ENCODE measurements at regions not wholly inside any gene's neighbourhood (a gene's known extent, or its start where the extent isn't known, plus 50 kb on each side); places are given as distances from the start of the nearest gene placed in this dataset.

- TF ChIP-seq, protein P1, sequence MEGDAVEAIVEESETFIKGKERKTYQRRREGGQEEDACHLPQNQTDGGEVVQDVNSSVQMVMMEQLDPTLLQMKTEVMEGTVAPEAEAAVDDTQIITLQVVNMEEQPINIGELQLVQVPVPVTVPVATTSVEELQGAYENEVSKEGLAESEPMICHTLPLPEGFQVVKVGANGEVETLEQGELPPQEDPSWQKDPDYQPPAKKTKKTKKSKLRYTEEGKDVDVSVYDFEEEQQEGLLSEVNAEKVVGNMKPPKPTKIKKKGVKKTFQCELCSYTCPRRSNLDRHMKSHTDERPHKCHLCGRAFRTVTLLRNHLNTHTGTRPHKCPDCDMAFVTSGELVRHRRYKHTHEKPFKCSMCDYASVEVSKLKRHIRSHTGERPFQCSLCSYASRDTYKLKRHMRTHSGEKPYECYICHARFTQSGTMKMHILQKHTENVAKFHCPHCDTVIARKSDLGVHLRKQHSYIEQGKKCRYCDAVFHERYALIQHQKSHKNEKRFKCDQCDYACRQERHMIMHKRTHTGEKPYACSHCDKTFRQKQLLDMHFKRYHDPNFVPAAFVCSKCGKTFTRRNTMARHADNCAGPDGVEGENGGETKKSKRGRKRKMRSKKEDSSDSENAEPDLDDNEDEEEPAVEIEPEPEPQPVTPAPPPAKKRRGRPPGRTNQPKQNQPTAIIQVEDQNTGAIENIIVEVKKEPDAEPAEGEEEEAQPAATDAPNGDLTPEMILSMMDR (IDR thresholded peaks at IDR 0.05; ENCODE audit: low read length): no peak
- no peak for TF ChIP-seq EZH2phosphoT487 (IDR thresholded peaks at IDR 0.05; ENCODE audit: low read length)
Measured at GRCh38 chr16:59604354-59604753, 870.2 kb upstream of the GOT2 start.
